GM21526 (cell line): ENCODE measurements at regions not wholly inside any gene's neighbourhood (a gene's known extent, or its start where the extent isn't known, plus 50 kb on each side); places are given as distances from the start of the nearest gene placed in this dataset.

Source experiments
- ATAC-seq: cut with Tn5 transposase; IDR thresholded peaks from one replicate; pipeline ENCODE4 v1.9.1; 2021; ENCODE audit warnings: moderate library complexity; ENCODE audit not compliant: unreplicated experiment, low FRiP score

DNA sequence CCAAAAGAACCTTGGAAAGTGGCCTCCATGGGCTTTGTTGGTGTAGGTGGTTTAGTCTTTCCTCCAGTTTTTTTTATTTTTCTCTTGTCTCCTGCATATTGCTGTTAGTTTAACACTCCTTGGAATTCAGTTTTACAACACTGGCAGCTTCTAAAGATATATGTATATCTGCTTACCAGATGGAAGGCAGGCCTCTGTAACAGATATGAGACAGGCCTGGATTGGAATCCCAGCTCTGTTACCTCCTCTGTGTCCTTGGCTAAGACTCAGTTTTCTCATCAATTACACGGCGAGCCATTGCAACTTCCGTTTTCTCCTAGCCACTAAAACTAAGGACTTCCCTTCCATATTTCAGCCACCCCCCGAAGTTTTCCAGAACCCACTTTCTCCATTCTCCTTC, 133.4 kb upstream of the SMAD1 start:
- no peak for ATAC-seq

DNA sequence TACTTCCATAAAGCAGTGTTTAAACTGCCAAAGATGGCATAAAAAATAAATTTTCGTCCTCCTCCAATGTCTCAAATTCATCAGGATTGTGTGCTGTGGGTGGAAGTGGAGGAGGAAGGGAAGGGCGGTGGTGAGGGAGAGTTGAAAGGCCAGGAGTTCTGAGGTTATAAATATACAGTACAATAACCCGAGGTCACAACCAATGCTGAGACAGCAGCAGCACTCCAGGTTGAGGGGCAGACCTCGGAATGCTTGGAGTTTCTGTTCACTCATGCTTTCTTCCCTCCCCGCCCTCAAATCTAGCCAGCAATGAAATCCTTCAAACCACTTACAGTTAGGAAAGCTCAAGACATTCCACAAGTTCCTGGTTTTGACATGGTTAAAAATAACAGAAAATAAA, 134.0 kb upstream of the SMAD1 start:
- no peak for ATAC-seq

DNA sequence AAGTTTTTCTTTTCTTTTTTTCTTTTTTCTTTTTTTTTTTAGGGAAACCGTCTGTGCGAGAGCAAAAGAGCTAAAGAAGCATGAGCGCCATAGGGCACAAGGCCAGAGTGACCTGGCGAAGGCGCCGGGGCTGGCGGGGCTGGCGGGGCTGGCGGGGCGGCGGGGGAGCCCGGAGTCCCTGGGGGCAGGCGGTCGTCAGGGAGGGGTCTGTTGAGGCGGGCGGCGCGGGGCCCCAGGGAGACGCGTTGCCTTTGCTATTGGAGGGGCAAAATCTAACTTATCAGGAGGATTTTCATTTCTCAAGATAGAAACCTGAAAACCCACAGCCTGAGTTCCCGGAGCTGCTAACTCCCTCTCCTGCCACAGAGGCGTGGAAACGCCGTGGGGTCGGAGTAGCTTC, 135.6 kb upstream of the SMAD1 start:
- no peak for ATAC-seq

DNA sequence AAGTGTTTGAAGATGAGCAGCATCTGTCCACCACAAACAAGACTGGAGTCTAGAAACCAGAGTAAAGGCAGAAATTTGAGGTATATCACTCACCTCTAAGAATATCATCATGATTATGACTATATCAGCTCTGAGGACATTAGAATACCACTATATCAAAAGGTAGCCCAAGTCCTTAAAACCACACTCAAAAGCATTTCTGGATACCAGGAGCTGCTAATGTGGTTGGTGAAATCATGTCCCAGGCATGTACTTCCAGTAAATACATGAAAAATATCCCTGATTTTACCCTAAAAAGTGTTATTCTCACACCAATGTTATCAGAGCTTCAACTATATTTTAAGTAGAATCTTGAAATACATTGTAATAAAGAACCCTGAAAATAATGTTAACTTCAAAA, 136.3 kb upstream of the SMAD1 start:
- ATAC-seq = no peak

DNA sequence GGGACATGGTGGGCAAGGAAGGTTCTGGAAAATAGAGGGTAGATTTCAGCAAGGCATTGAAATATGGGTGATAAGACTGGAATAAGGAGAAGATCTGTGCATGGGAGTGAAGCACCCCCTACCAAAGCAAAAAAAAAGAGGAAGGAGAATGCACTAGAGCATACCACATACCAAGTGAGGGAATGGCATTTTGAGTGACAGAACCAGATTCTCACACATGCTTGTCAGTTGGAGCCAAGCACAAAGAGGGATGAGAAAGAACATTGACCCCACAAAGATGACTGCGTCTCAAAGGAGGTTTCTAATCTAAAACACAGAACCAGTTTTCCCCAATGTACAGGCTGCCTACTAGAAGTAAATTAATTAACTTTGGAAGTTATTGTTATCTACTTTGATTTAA, 140.3 kb upstream of the SMAD1 start:
- no peak for ATAC-seq

DNA sequence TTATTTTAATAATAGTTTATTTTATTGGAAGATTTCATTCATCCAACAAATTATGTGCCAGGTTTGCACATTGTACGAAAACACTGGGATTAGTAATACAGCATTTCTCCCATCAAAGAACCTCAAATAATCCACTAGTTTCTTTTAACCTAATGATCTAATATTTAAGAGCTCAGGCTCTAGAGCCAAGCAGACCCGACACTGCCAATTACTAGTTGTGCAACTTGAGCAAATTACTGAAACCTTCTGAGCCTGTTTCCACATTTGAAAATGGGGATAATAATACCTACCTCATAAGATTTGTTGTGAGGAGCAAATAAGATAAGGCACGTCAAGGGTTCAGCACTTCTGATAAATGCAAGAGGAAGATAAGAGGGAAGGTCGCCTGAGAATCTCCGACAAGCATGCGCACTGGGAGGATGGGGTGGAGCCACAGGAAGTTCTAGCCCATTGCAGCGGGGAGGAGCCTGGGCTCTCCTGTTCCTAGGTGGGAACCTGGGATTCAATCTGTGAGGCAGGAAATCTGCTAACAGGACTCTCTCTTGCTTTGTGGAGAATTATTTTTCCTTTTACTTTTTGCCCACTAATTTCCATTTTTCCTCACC, 141.5 kb upstream of the SMAD1 start:
- ATAC-seq = no peak

DNA sequence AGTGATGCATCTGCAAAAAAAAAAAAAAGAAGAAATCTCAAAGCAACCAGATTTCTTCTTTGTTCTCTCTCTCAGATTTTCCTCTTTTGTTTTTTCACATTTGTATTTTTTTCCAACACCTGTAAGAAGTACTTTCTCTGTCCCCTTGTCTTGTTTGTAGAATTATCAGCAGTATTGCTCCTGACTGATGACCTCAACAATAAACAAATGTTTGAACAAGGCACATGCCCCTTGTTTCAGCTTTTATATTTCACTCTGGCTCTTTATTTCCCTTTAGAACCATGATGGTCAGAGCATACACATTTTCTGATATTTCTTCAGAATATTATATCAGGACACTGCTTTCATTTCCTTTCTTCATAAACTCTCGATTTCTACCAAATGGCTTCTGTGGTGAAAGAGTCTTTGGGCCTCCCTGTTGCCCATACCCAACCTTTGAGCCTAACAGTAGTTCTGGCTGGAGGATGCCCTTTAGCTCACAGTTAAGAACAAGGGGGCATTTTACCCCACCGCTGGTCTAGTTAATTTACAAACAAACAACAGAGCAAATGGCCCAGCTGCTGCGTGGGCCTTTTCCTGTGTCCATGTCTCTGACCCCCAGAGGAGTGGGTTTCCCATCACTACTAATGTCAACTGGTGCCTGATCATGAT, 142.5 kb upstream of the SMAD1 start:
- ATAC-seq = no peak

DNA sequence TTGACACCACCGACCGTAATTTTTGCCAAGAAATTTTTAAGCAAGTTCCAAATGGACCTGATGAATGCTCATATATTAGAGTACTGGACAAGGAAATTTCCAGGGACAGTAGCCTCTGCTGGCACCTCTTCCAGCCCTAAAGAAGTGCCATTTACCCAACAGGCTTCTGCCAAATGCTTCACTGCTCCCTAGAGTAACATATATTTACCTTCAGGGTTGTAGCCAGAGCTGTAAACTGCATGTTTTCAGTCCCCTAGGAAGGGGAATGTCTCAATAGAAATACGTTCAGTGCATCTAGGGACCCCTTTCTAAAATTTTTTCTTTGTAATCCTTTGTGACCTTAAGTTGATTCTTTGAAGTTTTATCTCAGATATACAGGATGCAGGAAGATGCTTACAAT, 143.1 kb upstream of the SMAD1 start:
- no peak for ATAC-seq

DNA sequence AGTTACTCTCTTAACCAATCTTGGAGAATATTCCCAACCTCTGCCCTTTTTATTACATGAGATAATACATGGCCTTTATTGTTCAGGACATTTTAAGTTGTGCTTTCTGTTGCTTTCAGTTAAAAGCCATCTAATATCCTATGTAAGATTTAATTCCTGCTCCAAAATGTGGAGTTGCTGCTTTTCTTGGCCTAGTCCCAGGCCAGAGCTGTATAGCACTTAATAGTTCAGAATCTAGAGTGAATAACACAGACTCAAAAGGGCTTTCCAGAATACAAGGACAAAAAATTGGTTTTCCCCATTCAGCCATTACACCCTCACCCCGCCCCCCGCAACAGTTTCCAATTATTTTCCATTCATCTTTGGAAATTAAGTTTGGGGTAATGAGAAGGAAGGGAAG, 144.3 kb upstream of the SMAD1 start:
- no peak for ATAC-seq

DNA sequence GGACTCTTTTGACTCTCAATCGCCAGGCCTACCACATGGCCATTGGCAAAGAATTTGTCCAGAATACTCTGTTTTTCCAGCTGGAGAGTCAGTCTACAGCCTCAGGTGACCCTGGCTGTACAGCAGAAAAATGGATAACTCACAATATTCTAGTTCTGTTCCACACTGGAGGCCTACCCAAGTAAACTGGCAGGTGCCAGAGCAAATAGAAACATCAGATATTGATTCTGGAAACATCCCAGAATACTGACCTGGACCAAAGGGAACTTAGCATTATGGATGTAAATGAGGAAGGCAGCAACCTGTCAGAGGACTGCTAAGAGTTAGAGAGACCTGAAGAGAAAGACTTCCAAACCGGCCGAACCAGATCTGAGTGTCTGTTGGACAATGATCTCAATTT, 147.9 kb upstream of the SMAD1 start:
- no peak for ATAC-seq

DNA sequence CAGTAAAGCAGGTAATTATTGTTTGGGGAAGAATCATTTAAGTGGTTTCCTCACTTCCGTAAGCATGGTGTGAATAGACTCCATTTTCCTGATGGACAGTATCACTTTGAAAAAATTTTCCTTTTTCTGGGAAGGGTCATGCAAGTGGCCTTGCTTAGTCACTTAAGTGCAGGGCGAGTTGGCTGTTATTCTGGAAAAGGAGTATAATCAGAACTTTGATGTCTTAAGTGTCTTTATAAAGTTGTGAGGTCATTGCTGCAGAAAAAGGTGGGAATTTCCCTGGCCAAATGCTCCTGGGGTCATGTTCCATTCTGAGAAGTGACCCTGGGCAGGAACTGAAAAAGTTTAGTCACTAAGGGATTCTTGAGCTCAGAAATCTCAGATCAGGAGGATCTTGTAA, 146.1 kb upstream of the OTUD4 start:
- no peak for ATAC-seq

DNA sequence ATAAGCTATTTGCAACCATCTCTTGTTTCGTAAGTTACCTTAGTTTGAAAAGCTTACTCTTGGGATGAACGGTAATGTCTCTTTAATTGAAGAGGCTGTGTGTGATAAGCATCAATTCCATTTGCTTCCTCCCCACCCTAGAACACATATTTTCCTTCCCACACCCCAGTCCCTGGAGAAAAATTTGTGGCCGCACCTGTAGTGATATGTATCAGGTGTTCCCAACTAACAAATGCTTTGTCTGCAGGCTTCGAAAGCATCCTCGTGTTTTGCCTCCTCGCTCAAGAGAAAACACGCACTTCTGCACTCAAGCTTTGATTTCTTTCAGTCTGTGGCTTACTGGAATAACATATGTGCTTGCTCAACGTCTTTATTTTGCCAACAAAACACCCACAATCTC, 143.8 kb upstream of the OTUD4 start:
- ATAC-seq = no peak

DNA sequence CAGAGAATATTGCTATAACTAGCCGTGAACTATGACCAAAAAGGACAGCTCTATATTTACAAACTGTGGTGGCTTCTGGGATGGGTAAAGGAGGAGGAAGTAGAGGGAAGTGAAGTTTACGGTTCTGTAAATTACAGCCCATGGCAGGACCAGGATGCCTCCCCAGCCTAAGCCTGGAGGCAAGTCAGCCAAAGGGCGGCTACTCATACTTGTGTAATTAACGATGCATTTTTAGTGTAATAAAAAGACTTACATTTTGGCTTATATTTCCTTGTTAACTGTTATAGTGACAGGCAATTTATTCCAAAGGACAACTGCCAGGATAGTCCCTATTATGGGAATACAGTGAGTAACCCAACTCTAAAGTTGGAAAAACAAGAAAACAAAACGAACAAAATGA, 139.9 kb upstream of the OTUD4 start:
- ATAC-seq = no peak

DNA sequence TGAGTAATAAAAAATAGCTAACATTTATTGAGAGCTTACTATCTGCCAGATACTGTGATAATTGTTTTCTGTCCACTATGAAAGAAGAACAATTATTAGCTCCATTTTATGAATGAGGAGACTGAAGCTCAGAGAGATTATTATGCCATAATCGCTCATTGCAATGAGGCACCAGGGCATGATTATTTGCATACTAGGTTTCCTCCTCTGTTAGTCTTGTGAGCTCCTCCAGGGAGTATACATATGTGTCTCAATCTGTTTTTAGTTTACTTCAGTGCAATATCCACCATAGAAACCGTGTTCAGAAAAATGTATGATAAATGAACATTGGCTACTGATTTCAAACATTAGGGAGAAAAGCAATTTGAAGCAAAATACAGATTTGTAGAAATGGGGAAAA, 139.4 kb upstream of the OTUD4 start:
- ATAC-seq = no peak

DNA sequence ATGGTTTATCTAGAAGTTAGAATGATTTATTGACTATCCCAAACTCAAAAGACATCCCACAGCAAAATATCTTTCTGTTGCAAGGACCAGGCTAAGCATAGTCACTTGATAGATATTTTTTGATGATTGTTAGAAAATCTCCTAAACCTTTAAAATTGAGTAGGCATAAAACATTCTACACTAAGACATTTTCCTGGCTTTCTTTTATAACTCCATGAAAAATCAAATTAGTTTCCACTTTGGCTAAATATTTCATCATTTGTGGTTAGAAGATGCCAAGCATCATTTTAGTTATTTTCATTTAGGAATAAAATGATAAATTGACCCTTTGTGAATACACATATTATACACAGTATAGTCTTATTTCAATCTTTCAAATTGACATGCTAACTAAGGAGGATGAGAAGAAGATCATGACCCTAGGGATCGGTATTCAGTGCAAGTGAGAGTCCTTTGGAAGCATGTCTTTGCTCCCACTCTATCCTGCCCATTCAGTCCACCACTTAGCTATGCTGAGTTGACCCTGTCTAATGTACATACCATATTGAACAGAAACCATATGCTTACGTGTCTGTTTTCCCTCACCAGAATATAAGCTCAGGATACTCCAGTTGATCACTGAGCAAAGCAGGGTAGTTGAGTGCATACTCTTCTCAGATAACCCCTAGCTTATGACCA, 136.6 kb upstream of the OTUD4 start:
- no peak for ATAC-seq

DNA sequence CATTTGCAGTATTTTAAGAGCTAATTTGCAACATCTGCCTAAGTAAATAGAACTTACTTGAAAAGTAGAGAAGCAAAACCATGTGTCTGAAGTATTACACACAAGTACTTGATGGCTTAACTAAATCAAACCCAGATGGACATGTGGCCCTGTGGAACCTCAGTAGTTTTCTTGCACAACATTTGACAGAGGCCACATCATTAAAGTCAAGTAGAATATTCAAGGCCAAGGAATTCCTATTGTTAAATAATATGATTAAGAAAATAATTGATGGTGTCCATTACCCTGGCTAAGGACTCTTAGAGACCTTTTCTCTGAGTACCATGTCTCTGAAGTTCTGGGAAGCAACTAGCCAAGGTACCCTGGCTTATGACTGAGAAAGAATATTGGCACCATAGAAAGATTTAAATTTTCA, 135.4 kb upstream of the OTUD4 start:
- no peak for ATAC-seq

DNA sequence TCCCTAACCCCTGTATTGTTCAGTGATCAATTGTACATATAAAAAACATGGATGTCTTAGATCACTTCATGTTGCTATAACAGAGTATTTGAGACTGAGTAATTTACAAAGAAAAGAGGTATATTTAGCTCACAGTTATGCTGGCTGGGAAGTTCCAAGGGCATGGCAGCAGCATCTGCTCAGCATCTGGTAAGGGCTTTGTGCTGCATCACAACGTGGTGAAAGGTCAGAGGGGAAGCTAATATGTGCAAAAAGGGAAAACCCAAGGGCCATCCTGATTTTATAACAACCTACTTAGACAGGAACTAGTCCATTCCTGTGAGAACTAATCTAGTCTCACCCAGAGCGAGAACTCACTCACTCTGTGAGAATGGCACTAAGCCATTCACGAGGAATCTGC, 128.2 kb upstream of the OTUD4 start:
- no peak for ATAC-seq

DNA sequence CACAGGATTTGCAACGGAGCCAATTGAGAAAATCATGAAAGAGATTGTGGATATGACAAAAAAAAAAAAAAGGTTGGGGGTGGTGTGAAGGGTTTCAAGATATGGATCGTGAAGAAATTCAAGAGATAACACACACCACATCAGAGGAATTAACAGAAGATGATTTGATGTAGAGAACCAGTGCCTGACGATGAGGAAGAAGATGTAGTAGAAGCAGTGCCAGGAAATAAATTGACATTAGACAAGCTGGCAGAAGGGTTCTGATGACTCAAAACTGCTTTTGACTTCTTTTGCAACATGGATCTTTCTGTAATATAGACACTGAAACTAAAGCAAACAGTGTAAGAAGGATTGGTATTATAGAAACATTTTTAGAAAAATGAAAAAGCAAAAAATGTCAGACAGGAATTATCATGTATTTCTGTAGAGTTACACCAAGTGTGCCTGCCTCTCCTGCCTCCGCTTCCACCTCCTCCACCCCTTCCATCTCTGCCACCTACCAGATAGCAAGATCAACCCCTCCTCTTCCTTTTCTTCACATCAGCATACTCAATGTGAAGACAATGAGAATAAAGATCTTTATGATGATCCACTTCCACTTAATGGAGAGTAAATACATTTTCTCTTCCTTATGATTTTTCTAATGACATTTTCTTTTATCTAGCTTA, 127.5 kb upstream of the OTUD4 start:
- no peak for ATAC-seq

DNA sequence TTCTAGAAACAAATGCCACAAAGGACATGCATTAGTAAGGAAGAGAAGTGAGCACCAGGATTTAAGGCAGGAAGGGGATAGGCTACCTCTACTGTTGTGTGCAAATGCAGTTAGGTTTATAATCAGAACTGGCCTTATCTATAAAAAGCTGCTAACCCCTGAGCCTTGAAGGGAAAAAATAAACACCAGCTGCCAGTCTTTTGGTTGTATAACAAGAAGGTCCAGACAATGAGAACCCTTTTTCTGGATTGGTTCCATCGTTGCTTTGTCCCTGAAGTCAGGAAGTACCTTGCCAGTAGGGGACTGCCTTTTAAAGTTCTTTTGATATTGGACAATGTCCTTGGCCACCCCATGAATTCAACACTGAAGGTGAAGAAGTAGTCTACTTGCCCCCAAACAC, 126.7 kb upstream of the OTUD4 start:
- ATAC-seq = no peak

DNA sequence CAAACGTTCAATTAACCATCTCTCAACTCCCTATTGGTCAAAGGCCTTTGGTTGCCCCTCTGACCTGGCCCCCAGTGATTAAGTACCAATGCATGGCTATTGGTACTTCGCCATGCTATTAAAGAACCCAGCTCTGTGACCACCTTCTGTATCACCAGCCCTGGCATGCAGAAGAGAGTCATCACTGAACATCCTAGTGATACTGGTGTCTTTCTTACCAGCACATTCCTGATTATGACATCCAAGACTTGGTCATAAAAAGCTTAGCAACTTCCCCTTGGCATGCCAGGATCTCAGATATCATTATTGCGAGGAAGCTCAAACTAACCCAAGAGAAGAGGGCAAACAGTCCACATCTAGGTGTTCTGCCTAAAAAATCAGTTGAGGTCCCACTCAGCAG, 122.3 kb upstream of the OTUD4 start:
- ATAC-seq = no peak

DNA sequence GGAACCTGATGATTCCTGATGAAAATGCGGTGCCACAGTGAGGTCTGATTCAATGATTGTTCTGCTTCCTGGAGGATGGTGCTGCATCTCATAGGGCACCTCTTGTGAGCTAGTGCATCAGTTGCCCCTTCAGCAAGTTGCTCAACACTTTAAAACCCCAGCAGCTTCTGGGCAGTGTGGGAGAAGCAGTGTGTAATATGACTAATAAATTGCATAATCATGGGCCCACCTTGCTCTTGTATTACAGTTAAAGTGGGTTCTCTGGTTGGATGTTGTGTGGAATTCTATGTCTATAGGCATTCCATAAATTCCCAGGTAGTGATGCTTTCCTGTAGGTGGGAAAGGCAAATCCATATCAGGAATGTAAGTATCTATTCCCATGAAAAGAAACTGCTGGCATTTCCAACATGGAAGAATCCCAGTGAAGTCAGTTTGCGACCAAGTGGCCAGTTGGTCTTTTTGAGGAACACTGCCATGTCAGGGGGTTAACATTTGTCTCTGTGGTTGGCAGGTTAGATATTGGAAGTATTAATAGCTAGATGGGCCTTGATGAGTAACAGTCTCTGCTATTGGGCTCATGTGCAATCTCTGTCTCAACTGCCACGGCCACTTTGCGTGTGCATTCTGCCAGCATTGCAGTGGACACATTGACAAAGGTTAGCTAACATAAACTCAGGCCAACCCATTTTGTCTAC, 121.1 kb upstream of the OTUD4 start:
- no peak for ATAC-seq
